GM13977 (cell line): ENCODE measurements at regions not wholly inside any gene's neighbourhood (a gene's known extent, or its start where the extent isn't known, plus 50 kb on each side); places are given as distances from the start of the nearest gene placed in this dataset.

Experiments
- DNase-seq: peaks from one replicate; pipeline ENCODE4 v3.0.0; 2012; ENCODE audit warnings: low spot score
- CTCF ChIP-seq: IDR thresholded peaks from 2 replicates; pipeline ENCODE4 v1.5.1; 2012; ENCODE audit warnings: mild to moderate bottlenecking, control low read depth; ENCODE audit not compliant: insufficient read depth; ENCODE audit errors: extremely low read depth, missing control alignments
- in situ Hi-C: fragments of 300-500 bp; cut with MboI; formaldehyde crosslinking; loops from one replicate; pipeline ENCODE4 v1.12.0; 2022; ENCODE audit warnings: low sequenced_read_pairs, low pct_unique_long_range_greater_than_20kb, mixed read lengths, inconsistent platforms; ENCODE audit not compliant: unreplicated experiment

- in situ Hi-C loops = no loop called here
- no peak for TF ChIP-seq CTCF
- no peak for DNase-seq
Observed at GRCh38 chr3:117941756-117942155, 1092.9 kb downstream of the IGSF11 start.

GRCh38 chr3:117954131-117954530, 1080.5 kb downstream of the IGSF11 start:
- no peak for TF ChIP-seq CTCF
- in situ Hi-C loops = no loop called here
- DNase-seq = no peak

- in situ Hi-C loops = no loop called here
- no peak for DNase-seq
- no peak for TF ChIP-seq CTCF
Observed at GRCh38 chr3:117955196-117955595, 1079.5 kb downstream of the IGSF11 start.

GRCh38 chr3:117958027-117958426, 1076.6 kb downstream of the IGSF11 start:
- no peak for TF ChIP-seq CTCF
- DNase-seq = no peak
- in situ Hi-C loops = no loop called here

- DNase-seq = no peak
- in situ Hi-C loops = no loop called here
- no peak for TF ChIP-seq CTCF
Observed at GRCh38 chr3:117962750-117963149, 1071.9 kb downstream of the IGSF11 start.

- DNase-seq = no peak
- TF ChIP-seq CTCF = no peak
- in situ Hi-C loops = no loop called here
Observed at GRCh38 chr3:117963858-117964257, 1070.8 kb downstream of the IGSF11 start.

GRCh38 chr3:117964814-117965213, 1069.8 kb downstream of the IGSF11 start:
- in situ Hi-C loops = no loop called here
- no peak for DNase-seq
- TF ChIP-seq CTCF = no peak
